Skeletal muscle satellite cell (primary cell): ENCODE measurements at regions not wholly inside any gene's neighbourhood (a gene's known extent, or its start where the extent isn't known, plus 50 kb on each side); places are given as distances from the start of the nearest gene placed in this dataset.

ENCODE experiments used
- H3K27me3 ChIP-seq: 2 replicates; pipeline ENCODE4 v1.7.0; 2013; ENCODE audit warnings: low read length; ENCODE audit not compliant: control insufficient read depth, insufficient read depth
- H3K36me3 ChIP-seq: 2 replicates; pipeline ENCODE4 v1.7.0; 2013; ENCODE audit warnings: mild to moderate bottlenecking, control low read depth, low read length; ENCODE audit not compliant: insufficient read depth
- H3K4me1 ChIP-seq: 2 replicates; pipeline ENCODE4 v1.7.0; 2013; ENCODE audit warnings: low read length; ENCODE audit not compliant: control insufficient read depth, insufficient read depth
- H3K4me2 ChIP-seq: 2 replicates; pipeline ENCODE4 v1.7.0; 2013; ENCODE audit warnings: mild to moderate bottlenecking, low read length
- H3K4me3 ChIP-seq: 2 replicates; pipeline ENCODE4 v1.7.0; 2013; ENCODE audit warnings: low read length
- H3K9ac ChIP-seq: 2 replicates; pipeline ENCODE4 v1.7.0; 2013; ENCODE audit warnings: mild to moderate bottlenecking, low read depth, low read length, moderate library complexity
- H3K9me3 ChIP-seq: replicated peaks from 2 replicates; pipeline ENCODE4 v1.7.0; 2013; ENCODE audit warnings: mild to moderate bottlenecking, control low read depth, low read length

DNA sequence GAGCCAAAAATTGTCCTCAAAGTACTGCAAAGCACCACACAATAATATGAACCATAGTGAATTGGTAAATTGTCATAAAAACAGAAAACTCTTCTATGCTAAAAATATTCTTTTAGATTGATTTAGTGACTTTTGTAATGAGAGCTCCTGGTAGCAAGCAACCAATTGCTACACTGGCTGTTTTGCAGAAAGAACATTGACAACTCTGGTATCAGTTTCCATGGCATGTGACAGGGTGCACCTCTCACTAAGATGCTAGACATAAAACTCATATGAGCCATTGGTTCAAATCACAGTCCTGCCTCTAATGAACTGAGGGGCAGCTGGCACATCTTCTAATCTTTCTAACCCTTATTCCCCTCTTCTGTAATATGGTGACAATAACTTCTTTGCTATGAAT lies 212.2 kb downstream of the HS3ST1 start:
- H3K4me1 ChIP-seq, result no peaks in the 10 kb centered on the region
- no peaks in the 10 kb centered on the region for H3K9me3 ChIP-seq
- no peak overlapping the region for H3K4me2 ChIP-seq
- H3K27me3 ChIP-seq, result no peaks in the 10 kb centered on the region
- H3K4me3 ChIP-seq, result no peak overlapping the region
- H3K9ac ChIP-seq, result no peak overlapping the region
- H3K36me3 ChIP-seq, result no peaks in the 10 kb centered on the region

DNA sequence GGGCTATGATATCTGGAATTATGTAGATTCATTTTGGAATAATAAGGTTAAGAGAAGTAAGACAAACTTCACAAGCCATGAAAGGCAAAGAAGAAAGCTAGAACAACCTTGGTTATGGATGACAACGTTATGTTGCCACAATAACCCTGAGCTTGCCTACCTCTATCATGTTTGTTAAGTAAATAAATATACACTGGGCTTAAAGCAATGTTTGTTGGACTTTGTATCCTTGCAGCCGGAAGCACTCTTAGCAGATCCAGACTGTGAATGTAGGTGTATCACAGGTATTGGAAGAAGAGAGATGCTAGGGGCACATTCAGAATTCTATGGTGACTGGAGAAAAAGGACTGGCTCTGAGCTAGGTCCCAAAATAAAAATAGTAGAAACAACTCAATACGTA lies 214.4 kb downstream of the HS3ST1 start:
- Histone ChIP-seq H3K4me2 (no peak overlapping the region), H3K9me3 (no peaks in the 10 kb centered on the region), H3K4me1 (no peaks in the 10 kb centered on the region), H3K27me3 (no peaks in the 10 kb centered on the region), H3K4me3 (no peak overlapping the region), H3K36me3 (no peaks in the 10 kb centered on the region), H3K9ac (no peak overlapping the region)

DNA sequence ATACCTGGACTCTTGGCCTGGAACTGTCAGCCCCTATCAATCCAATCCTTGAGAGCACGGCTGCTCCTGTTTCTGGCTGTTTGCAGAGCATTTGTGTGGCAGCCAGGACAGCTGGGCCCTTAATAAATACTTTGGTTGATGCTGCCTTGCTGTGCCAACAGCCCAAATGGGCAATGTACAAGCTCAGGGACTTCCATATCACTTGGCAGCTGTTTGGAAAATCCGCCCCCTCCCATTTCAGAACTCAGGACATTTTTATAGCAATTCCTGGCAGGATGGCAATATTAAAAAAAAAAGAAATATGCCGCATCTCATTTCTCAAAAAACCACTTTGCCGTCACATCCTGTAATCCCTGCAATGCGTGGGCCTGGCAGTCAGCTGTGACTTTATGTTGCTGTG lies 218.9 kb downstream of the HS3ST1 start:
- Histone ChIP-seq H3K36me3 (no peaks in the 10 kb centered on the region), H3K27me3 (no peaks in the 10 kb centered on the region), H3K9ac (no peak overlapping the region), H3K4me2 (no peak overlapping the region), H3K4me1 (no peaks in the 10 kb centered on the region), H3K9me3 (no peaks in the 10 kb centered on the region), H3K4me3 (no peak overlapping the region)

DNA sequence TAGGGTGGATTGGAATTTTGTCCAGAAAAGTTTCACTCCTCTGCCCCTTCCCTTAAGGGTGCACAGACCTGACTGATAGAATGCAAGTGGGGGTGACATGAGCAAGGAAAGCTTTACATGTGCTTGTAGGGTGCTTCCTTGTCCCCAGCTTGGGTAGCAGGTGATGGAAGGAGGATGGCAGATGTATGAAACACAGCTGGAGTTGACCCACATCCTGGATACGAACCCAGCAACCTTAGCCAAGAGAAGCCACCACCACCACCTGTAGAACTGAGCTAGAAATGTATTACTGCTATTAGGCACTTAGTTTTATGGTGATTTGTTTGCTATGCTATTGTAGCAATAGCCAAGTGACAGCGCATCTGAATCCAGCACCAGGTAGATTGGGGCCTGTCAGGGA lies 227.4 kb downstream of the HS3ST1 start:
- Histone ChIP-seq H3K27me3 (no peaks in the 10 kb centered on the region), H3K4me2 (no peak overlapping the region), H3K4me1 (no peaks in the 10 kb centered on the region), H3K4me3 (no peak overlapping the region), H3K36me3 (no peaks in the 10 kb centered on the region), H3K9me3 (peaks cover 5% of the 10 kb centered on the region), H3K9ac (no peak overlapping the region)

DNA sequence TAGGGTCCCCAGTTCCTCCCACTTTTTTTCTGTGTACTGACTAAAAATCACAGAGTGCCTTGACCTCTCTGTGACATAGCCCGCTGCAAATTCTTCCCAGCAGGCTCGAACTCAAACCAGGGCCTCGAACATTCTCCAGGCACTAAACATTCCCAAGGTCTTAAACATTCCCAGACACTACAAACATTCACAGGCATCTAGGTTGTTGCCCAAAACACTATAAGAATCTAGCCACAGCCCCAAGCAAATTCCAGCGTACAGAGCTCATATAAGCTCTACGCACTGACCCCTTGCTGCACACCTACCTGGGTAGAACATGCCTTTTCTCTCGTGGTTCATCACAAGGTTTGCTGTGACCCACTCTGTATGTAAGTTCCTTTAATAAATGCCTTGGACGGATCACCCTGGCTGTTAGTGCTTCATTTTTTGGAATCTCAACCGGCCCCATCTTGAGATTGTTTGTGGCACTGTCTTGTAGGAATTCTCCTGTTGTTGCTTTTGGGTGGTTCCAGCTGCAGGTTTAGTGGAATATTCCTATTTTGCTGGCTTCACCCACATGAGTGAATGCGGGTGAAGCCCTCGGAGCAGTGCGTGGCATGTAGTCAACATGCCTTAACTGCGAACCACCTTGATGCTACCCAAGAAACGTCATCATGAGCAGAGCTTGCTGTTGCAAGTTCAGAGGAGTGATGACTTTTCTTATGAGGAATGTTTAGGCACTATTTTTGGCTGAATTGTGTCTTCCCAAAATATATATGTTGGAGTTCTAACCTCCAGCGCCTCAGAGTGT lies 230.0 kb downstream of the HS3ST1 start:
- no peaks in the 10 kb centered on the region for H3K36me3 ChIP-seq
- no peak overlapping the region for H3K4me3 ChIP-seq
- no peaks in the 10 kb centered on the region for H3K4me1 ChIP-seq

DNA sequence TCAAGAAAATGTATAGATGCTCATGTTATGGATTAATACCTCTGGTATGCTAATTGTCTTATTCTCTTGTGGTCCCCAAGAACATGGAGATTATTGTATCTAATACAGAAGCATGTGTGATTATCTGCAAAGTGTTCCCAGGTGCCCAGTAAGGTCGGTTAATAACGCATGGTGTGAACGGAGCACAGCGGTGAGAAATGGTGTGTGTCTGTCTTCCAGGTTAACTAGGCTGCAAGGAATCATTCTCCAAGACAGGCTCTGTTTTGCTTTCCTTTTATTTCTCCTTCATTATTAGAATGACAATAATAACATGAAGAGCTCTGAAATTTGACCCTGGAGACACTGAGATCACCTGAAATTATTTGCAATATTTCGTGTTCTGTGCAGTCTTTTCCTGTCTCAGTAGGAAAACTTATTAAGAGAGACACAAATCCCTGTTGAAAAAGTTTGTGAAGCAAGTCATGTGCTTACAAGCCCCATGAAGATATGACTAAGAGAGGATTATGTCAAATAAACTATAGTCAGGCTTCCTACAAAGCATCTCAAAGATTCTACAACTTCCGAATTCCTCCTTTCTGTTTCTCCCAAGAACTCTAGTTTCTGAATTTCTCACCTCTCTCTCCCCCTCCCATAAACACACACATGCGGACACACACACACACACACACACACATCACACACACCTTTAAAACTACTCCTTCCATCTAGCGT lies 230.9 kb downstream of the HS3ST1 start:
- H3K4me2 ChIP-seq, result no peak overlapping the region
- no peaks in the 10 kb centered on the region for H3K27me3 ChIP-seq
- H3K4me3 ChIP-seq, result no peak overlapping the region

More for the DNA sequence above, 230.0 kb downstream of the HS3ST1 start:
- Histone ChIP-seq H3K4me2 (no peak overlapping the region), H3K27me3 (no peaks in the 10 kb centered on the region), H3K9me3 (peaks cover 5% of the 10 kb centered on the region), H3K9ac (no peak overlapping the region)

DNA sequence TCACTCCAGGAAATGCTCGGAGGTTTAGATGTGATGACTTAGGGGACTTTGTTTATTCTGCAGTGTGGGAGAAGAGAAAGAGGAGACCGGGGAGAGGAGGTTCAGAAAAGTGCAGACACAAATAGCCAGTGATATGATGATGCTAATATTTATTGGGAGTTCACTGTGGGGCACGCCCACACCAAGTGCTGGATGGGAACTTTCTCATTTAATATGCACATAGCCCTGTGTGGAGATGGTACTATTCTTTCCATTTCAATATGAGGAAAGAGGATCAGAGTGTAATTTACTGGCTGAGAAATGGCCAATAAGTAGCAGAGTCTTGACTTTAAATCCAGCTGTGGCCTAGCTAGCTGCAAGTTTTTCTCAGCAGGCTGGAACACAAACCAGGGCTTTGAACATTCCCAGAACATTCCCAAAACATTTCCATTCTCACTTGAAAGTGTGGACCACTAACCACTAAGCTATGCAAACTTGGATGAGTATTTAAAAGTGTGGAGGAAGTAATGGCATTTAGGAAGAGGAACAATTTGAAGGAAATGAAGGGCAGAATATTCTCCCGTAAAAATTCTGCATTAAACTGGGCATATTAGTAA lies 231.7 kb downstream of the HS3ST1 start:
- Histone ChIP-seq H3K9ac (no peak overlapping the region), H3K9me3 (peaks cover 5% of the 10 kb centered on the region), H3K4me1 (no peaks in the 10 kb centered on the region), H3K4me3 (no peak overlapping the region), H3K4me2 (no peak overlapping the region), H3K27me3 (no peaks in the 10 kb centered on the region), H3K36me3 (no peaks in the 10 kb centered on the region)

More for the DNA sequence above, 230.9 kb downstream of the HS3ST1 start:
- no peaks in the 10 kb centered on the region for H3K36me3 ChIP-seq
- no peaks in the 10 kb centered on the region for H3K4me1 ChIP-seq
- H3K9me3 ChIP-seq, result peaks cover 5% of the 10 kb centered on the region
- H3K9ac ChIP-seq, result no peak overlapping the region

DNA sequence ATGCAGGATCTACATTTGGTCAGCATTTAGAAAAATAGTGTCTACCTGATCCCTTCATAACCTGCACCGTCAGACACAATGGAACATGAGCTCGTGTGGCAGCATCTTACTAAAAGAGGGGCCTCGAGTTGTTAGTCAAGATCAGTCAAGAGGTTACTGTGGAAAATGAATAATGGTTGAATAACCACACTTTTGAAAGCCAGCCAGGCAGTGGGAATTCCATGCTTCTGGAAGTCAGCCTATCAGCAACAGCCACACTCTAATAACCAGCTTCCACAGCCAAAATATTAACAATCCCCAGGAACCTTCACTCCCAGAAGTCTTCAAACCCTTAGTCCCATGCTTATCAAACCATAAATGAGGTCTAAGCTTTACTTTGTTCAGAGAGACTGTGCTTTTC lies 234.3 kb downstream of the HS3ST1 start:
- H3K9ac ChIP-seq, result no peak overlapping the region

DNA sequence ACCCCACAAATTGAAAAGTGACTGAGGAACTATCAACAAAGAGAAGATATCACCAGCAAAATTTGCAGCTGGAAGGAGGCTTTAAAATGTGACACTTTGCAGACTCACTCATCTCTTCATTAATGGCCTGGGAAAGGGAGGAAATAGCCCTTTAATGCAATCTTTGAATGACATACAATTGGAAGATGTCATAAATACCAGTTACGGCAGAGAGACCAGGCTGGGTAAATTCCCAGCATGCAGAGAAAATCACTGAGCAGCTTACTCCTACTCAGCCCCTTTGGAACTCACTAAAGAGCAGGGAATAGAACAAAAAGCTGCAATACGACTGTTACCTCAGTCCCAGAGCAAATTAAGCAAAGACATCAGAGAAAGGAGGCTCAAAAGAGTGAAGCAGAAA lies 238.9 kb downstream of the HS3ST1 start:
- Histone ChIP-seq H3K9ac (no peak overlapping the region), H3K36me3 (no peaks in the 10 kb centered on the region), H3K4me2 (no peak overlapping the region), H3K4me1 (no peaks in the 10 kb centered on the region), H3K27me3 (no peaks in the 10 kb centered on the region), H3K9me3 (no peaks in the 10 kb centered on the region), H3K4me3 (no peak overlapping the region)

More for the DNA sequence above, 234.3 kb downstream of the HS3ST1 start:
- H3K4me1 ChIP-seq, result no peaks in the 10 kb centered on the region
- no peaks in the 10 kb centered on the region for H3K27me3 ChIP-seq
- no peaks in the 10 kb centered on the region for H3K36me3 ChIP-seq
- H3K9me3 ChIP-seq, result peaks cover 5% of the 10 kb centered on the region
- H3K4me3 ChIP-seq, result no peak overlapping the region
- no peak overlapping the region for H3K4me2 ChIP-seq

DNA sequence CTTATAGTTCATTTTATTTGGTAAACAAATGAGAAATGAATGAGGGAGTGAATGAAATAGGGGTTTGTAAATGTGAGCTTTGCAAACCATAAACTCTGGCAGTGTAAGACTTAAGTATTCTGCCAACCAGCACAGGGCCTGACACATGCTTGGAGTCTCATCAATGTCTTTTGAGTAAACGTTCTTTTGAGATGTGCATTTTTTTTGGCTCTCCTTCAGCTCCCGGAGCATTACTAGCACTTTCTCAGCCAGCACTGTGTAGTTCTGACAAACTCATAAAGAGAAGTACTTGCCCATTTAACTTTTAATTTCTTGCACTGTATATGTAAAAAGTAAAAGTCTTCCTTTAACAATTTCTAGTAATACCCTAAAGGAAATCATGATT lies 245.3 kb downstream of the HS3ST1 start:
- no peaks in the 10 kb centered on the region for H3K27me3 ChIP-seq
- no peaks in the 10 kb centered on the region for H3K4me1 ChIP-seq
- H3K4me2 ChIP-seq, result no peak overlapping the region
- no peaks in the 10 kb centered on the region for H3K9me3 ChIP-seq
- H3K9ac ChIP-seq, result no peak overlapping the region
- no peak overlapping the region for H3K4me3 ChIP-seq
- H3K36me3 ChIP-seq, result no peaks in the 10 kb centered on the region

DNA sequence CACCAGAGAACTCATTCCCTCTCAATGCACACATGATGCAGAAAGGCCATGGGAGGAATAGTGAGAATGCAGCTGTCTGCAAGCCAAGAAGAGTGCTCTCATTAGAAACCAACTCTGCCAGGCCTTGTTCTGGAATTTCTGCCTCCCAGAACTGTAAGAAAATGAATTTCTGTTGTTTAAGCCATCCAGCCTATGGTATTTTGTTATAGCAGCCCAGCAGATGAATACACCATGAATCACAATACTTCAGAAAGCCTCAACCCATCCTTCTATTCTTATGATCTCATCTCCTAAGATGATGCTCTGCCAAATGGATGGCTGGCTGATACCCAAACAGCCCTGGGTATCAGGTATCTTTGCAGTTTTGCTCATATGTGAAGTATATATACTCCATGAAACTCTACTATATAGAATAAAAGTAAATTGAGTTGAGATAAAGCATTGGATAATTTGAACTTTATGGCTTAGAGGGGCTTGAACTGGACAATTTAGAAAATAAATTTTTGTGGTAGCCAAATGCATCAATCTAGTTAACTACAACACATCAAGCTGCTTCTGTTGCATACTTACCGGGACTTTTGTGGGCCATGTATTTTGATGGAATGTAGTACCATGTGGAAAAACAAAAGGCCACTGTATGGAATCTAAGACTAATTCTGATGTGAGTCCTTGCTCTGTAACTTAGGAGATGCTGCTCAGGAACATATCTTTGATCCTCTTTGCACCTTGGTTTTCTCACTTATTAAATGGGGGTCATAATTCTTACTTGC lies 245.9 kb downstream of the HS3ST1 start:
- Histone ChIP-seq H3K4me1 (no peaks in the 10 kb centered on the region), H3K27me3 (no peaks in the 10 kb centered on the region), H3K4me3 (no peak overlapping the region), H3K36me3 (no peaks in the 10 kb centered on the region), H3K9ac (no peak overlapping the region), H3K9me3 (no peaks in the 10 kb centered on the region), H3K4me2 (no peak overlapping the region)
